COLO668 (cell line): ENCODE measurements at regions not wholly inside any gene's neighbourhood (a gene's known extent, or its start where the extent isn't known, plus 50 kb on each side); places are given as distances from the start of the nearest gene placed in this dataset.

Source experiments
- DNase-seq: peaks from one replicate; lab custom pipeline; 2025; ENCODE audit not compliant: unreplicated experiment; lab: John Stamatoyannopoulos, UW

GRCh38 chr3:69445498-69445897, 59.6 kb upstream of the FRMD4B start:
- DNase-seq = no peak

GRCh38 chr3:69445024-69445423, 59.1 kb upstream of the FRMD4B start:
- no peak for DNase-seq

- no peak for DNase-seq
Measured at GRCh38 chr3:69443457-69443920, 57.6 kb upstream of the FRMD4B start.

- no peak for DNase-seq
Measured at GRCh38 chr3:69442771-69443311, 57.0 kb upstream of the FRMD4B start.

GRCh38 chr3:69441732-69442131, 55.8 kb upstream of the FRMD4B start:
- DNase-seq = no peak

GRCh38 chr3:69441040-69441439, 55.2 kb upstream of the FRMD4B start:
- no peak for DNase-seq

GRCh38 chr3:69439643-69440270, 53.9 kb upstream of the FRMD4B start:
- DNase-seq = no peak

- DNase-seq = no peak
Measured at GRCh38 chr3:69438476-69438875, 52.6 kb upstream of the FRMD4B start.

- DNase-seq = no peak
Measured at GRCh38 chr3:69435274-69436265, 49.7 kb upstream of the FRMD4B start.
